NCI-H526 (cell line): ENCODE measurements at regions not wholly inside any gene's neighbourhood (a gene's known extent, or its start where the extent isn't known, plus 50 kb on each side); places are given as distances from the start of the nearest gene placed in this dataset.
A peak's percentile ranks its signal among the peaks of the same experiment; 100 is the strongest.

ENCODE experiments used
- DNase-seq, 2 experiments: peaks; one replicate each; lab custom pipeline; 2025; lab: John Stamatoyannopoulos, UW

GRCh38 chr6:138577151-138577915 lies 78.0 kb upstream of the NHSL1 start:
- peak; percentile 77 to 88 for DNase-seq

- DNase-seq: no peak
Measured at GRCh38 chr6:138580040-138580439, 80.7 kb upstream of the NHSL1 start.

- DNase-seq: no peak
Measured at GRCh38 chr6:138580801-138581200, 81.5 kb upstream of the NHSL1 start.

- no peak for DNase-seq
Measured at GRCh38 chr6:138582573-138582972, 83.3 kb upstream of the NHSL1 start.

GRCh38 chr6:138586638-138587037 lies 87.3 kb upstream of the NHSL1 start:
- DNase-seq: no peak

- peak; percentile 60 to 70 for DNase-seq
Measured at GRCh38 chr6:138588805-138589434, 89.6 kb upstream of the NHSL1 start.

GRCh38 chr6:138590796-138591709 lies 91.8 kb upstream of the NHSL1 start:
- peak; percentile 46 to 88 for DNase-seq

- DNase-seq: no peak
Measured at GRCh38 chr6:138592749-138593123, 93.4 kb upstream of the NHSL1 start.

GRCh38 chr6:138593124-138593877 lies 94.0 kb upstream of the NHSL1 start:
- DNase-seq: no peak

- no peak for DNase-seq
Measured at GRCh38 chr6:138593909-138594757, 94.8 kb upstream of the NHSL1 start.

- no peak for DNase-seq
Measured at GRCh38 chr6:138594758-138595140, 95.5 kb upstream of the NHSL1 start.

GRCh38 chr6:138596126-138596525 lies 96.8 kb upstream of the NHSL1 start:
- DNase-seq: no peak

- DNase-seq: no peak
Measured at GRCh38 chr6:138596591-138596990, 97.3 kb upstream of the NHSL1 start.

GRCh38 chr6:138597336-138597735 lies 98.0 kb upstream of the NHSL1 start:
- no peak for DNase-seq

GRCh38 chr6:138598562-138599173 lies 99.4 kb upstream of the NHSL1 start:
- DNase-seq: no peak

- DNase-seq: no peak
Measured at GRCh38 chr6:138600261-138600660, 101.0 kb upstream of the NHSL1 start.

GRCh38 chr6:138600726-138601125 lies 101.4 kb upstream of the NHSL1 start:
- DNase-seq: no peak

- no peak for DNase-seq
Measured at GRCh38 chr6:138601128-138601527, 101.8 kb upstream of the NHSL1 start.

- DNase-seq: no peak
Measured at GRCh38 chr6:138605958-138606357, 106.7 kb upstream of the NHSL1 start.
